Endothelial cell of umbilical vein (primary cell): ENCODE measurements at regions not wholly inside any gene's neighbourhood (a gene's known extent, or its start where the extent isn't known, plus 50 kb on each side); places are given as distances from the start of the nearest gene placed in this dataset.
A peak's percentile ranks its signal among the peaks of the same experiment; 100 is the strongest.

ENCODE experiments used
- BruUV-seq: library from RNA; stranded (reverse); fragments of 400-500 nt; replicated peaks from 2 replicates; lab custom pipeline; 2021; lab: Mats Ljungman, UMichigan
- CTCF ChIA-PET: fragments of 300-600, 350-600 bp; sonication (Branson Sonifier 250); formaldehyde crosslinking; loops from one replicate; lab custom pipeline; 2021; ENCODE audit warnings: antibody characterized with exemption, inconsistent platforms; lab: Charles Lee
- POLR2A ChIA-PET: fragments of 300-600, 350-600 bp; sonication (Branson Sonifier 250); formaldehyde crosslinking; loops from one replicate; lab custom pipeline; 2021; ENCODE audit warnings: antibody characterized with exemption, inconsistent platforms; lab: Charles Lee
- DNase-seq: peaks from one replicate; pipeline ENCODE4 v3.0.0-alpha.2; 2011; ENCODE audit warnings: low read depth, low spot score
- FAIRE-seq: peaks from 2 replicates; lab custom pipeline; 2011; peaks lifted over from hg19 to GRCh38; lab: Jason Lieb, UNC
- H2AFZ ChIP-seq: 2 replicates; pipeline ENCODE4 v1.6.0; 2012; ENCODE audit warnings: low read depth, low read length, control low read depth, inconsistent platforms
- H3K27ac ChIP-seq: 2 replicates; pipeline ENCODE4 v1.5.1; 2011; ENCODE audit warnings: low read depth, mild to moderate bottlenecking, control low read depth, low read length, moderate library complexity; ENCODE audit not compliant: insufficient read depth
- H3K27me3 ChIP-seq, 2 experiments: 2 replicates each; pipeline versions ENCODE4 v1.6.0 to v1.6.1; 2011; ENCODE audit warnings: low read length in 2 of 2, mixed read lengths in 1 of 2; ENCODE audit not compliant: control insufficient read depth in 2 of 2, insufficient read depth in 2 of 2
- H3K36me3 ChIP-seq, 2 experiments: 2 replicates in 1 of 2; 3 replicates in 1 of 2; pipeline ENCODE4 v1.5.1; 2011; ENCODE audit warnings: low read length in 2 of 2, mild to moderate bottlenecking in 1 of 2, moderate library complexity in 1 of 2; ENCODE audit not compliant: control insufficient read depth in 2 of 2, insufficient read depth in 2 of 2; ENCODE audit errors: extremely low read depth in 1 of 2
- H3K4me1 ChIP-seq: 3 replicates; pipeline ENCODE4 v1.5.1; 2011; ENCODE audit warnings: mild to moderate bottlenecking, low read length; ENCODE audit not compliant: control insufficient read depth, insufficient read depth; ENCODE audit errors: extremely low read depth
- H3K4me2 ChIP-seq: 2 replicates; pipeline ENCODE4 v1.6.1; 2011; ENCODE audit warnings: low read length, control low read depth, mixed read lengths; ENCODE audit not compliant: insufficient read depth
- H3K4me3 ChIP-seq, 3 experiments: fragments of 200-600 bp in 1 of 3; sonication (generic), shearing (Covaris generic) in 1 of 3; replicated peaks in 1 of 3; 2 replicates each; pipeline ENCODE4 v1.5.1; 2011 to 2016; ENCODE audit warnings: control low read depth in 3 of 3, low read length in 3 of 3, mild to moderate bottlenecking in 2 of 3, inconsistent platforms in 1 of 3, low read depth in 1 of 3, moderate library complexity in 1 of 3; ENCODE audit not compliant: insufficient read depth in 1 of 3
- H3K79me2 ChIP-seq: 2 replicates; pipeline ENCODE4 v1.6.0; 2012; ENCODE audit warnings: low read length, inconsistent platforms; ENCODE audit not compliant: control insufficient read depth, insufficient read depth
- H3K9ac ChIP-seq: replicated peaks from 2 replicates; pipeline ENCODE3; 2011; ENCODE audit warnings: low read length, control low read depth; ENCODE audit not compliant: insufficient read depth; ENCODE audit errors: extremely low read depth
- H3K9me1 ChIP-seq: replicated peaks from 3 replicates; pipeline ENCODE4 v1.6.0; 2011; ENCODE audit warnings: mild to moderate bottlenecking, low read length; ENCODE audit not compliant: control insufficient read depth, insufficient read depth; ENCODE audit errors: extremely low read depth
- H3K9me3 ChIP-seq: replicated peaks from 2 replicates; pipeline ENCODE4 v1.5.1; 2012; ENCODE audit warnings: low read length, inconsistent platforms; ENCODE audit not compliant: control insufficient read depth, insufficient read depth
- H4K20me1 ChIP-seq: replicated peaks from 2 replicates; pipeline ENCODE3; 2011; ENCODE audit warnings: mild to moderate bottlenecking, low read length; ENCODE audit not compliant: control insufficient read depth, insufficient read depth; ENCODE audit errors: extremely low read depth
- CTCF ChIP-seq, 2 donors: IDR thresholded peaks; 1 replicate in 1 of 2; 2 replicates in 1 of 2; pipeline ENCODE4 v1.5.1; 2011; ENCODE audit warnings: low read length in 2 of 2, mild to moderate bottlenecking in 2 of 2, moderate library complexity in 2 of 2, control low read depth in 1 of 2, inconsistent platforms in 1 of 2, low read depth in 1 of 2; ENCODE audit not compliant: insufficient read depth in 1 of 2; ENCODE audit errors: extremely low read depth in 1 of 2
- EZH2 ChIP-seq: IDR thresholded peaks from 2 replicates; pipeline ENCODE4 v1.6.1; 2012; ENCODE audit warnings: borderline replicate concordance, low read depth, mild to moderate bottlenecking, moderate library complexity, low read length, inconsistent platforms; ENCODE audit not compliant: severe bottlenecking
- FOS ChIP-seq: IDR thresholded peaks from 2 replicates; pipeline ENCODE4 v1.6.1; 2011; ENCODE audit warnings: mild to moderate bottlenecking, low read length, moderate library complexity, borderline replicate concordance; ENCODE audit not compliant: insufficient read depth
- GATA2 ChIP-seq: IDR thresholded peaks from 2 replicates; pipeline ENCODE4 v1.7.0; 2011; ENCODE audit warnings: low read depth, mild to moderate bottlenecking, moderate library complexity, mixed read lengths, low read length; ENCODE audit not compliant: insufficient read length, insufficient read depth
- JUN ChIP-seq: IDR thresholded peaks from 2 replicates; pipeline ENCODE4 v1.6.1; 2011; ENCODE audit warnings: borderline replicate concordance, low read depth; ENCODE audit not compliant: insufficient read length, insufficient read depth
- MAX ChIP-seq: IDR thresholded peaks from 2 replicates; pipeline ENCODE4 v1.6.1; 2011; ENCODE audit not compliant: insufficient read depth, insufficient read length
- MYC ChIP-seq: IDR thresholded peaks from one replicate; pipeline ENCODE4 v1.6.1; 2011; ENCODE audit warnings: mild to moderate bottlenecking, low read depth, low read length
- POLR2A ChIP-seq: IDR thresholded peaks from 2 replicates; pipeline ENCODE4 v1.6.1; 2012; ENCODE audit warnings: low read depth, mild to moderate bottlenecking, control low read depth, low read length
- POLR2AphosphoS5 ChIP-seq: IDR thresholded peaks from 2 replicates; pipeline ENCODE4 v1.6.1; 2012; ENCODE audit warnings: low read depth, mild to moderate bottlenecking, control low read depth, low read length, moderate library complexity; ENCODE audit not compliant: insufficient read depth
- dilution Hi-C: fragments of 300-500 bp; cut with MboI; formaldehyde crosslinking; loops from one replicate; pipeline ENCODE4 v1.15.0; 2019; ENCODE audit warnings: low sequenced_read_pairs; ENCODE audit not compliant: extremely low pct_ligation_motif_present
- intact Hi-C: fragments of 100-400 bp; cut with micrococcal nuclease; formaldehyde crosslinking; loops from one replicate; pipeline ENCODE4 v1.10.0; 2022

GRCh38 chr4:38314663-38315062 lies 349.3 kb upstream of the KLF3 start:
- dilution Hi-C loops (no loop called here), intact Hi-C loops (no loop called here)
- no peak for DNase-seq
- Histone ChIP-seq H3K9me3 (no peaks in the 10 kb centered on the region), H3K4me1 (peaks cover 12% of the 10 kb centered on the region), H4K20me1 (no peaks in the 10 kb centered on the region), H3K27ac (no peak overlapping the region), H3K4me3 (no peak overlapping the region), H3K9ac (no peak overlapping the region), H3K79me2 (no peaks in the 10 kb centered on the region), H2AFZ (peak overlapping the region; percentile 38), H3K9me1 (no peaks in the 10 kb centered on the region), H3K4me2 (no peak overlapping the region), H3K27me3 (no peaks in the 10 kb centered on the region), H3K36me3 (no peaks in the 10 kb centered on the region)
- TF ChIP-seq POLR2A (no peak), FOS (no peak), MYC (no peak), MAX (no peak), GATA2 (no peak), JUN (no peak), CTCF (IDR thresholded peaks at IDR 0.05; ENCODE audit: extremely low read depth in 1 of 2, insufficient read depth in 1 of 2, low read depth in 1 of 2, low read length in 2 of 2) (no peak), POLR2AphosphoS5 (no peak), EZH2 (no peak)
- ChIA-PET CTCF (interaction anchor here (2.1 kb wide), 1 partner anchor 135 kb away, joined by 10 read pairs; no protein-coding TSS in a partner anchor), POLR2A (no interaction called here)
- FAIRE-seq = no peak
- no TSS peak for BruUV-seq
